ENCODE measurements at regions not wholly inside any gene's neighbourhood (a gene's known extent, or its start where the extent isn't known, plus 50 kb on each side); places are given as distances from the start of the nearest gene placed in this dataset.
"Not testable (repeated sequence)": the region's sequence is repeated elsewhere in the genome, so short reads cannot be mapped to it uniquely, and the experiment has no call there.

DNA sequence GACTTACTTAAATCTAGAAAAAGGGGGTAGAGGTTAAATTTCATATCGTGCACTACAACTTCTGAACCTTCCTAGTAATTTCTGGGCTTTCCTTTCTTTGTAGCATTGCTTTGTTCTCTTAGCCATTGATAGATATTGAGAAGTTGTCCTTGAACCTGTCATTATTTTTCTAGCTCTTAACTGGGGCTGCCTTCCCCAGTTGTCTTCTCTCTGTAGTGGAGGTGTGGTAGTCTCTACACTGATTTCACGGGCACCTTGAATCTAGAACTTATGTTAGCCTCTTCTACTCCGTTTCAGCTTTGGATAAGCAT lies 504.0 kb downstream of the PCNX1 start:
- H3K4me1 Mint-ChIP-seq = peaks cover 41% of the 10 kb centered on the region
- no peak overlapping the region for H3K27ac Mint-ChIP-seq
- peaks cover 3% of the 10 kb centered on the region for H3K36me3 Mint-ChIP-seq
- H3K27me3 Mint-ChIP-seq = no peaks in the 10 kb centered on the region
- H3K4me3 Mint-ChIP-seq = no peak overlapping the region
- no peaks in the 10 kb centered on the region for H3K9me3 Mint-ChIP-seq

- Mint-ChIP-seq H3K9me3 (no peaks in the 10 kb centered on the region), H3K27me3 (no peaks in the 10 kb centered on the region), H3K4me3 (no peak overlapping the region), H3K27ac (no peak overlapping the region), H3K4me1 (peaks cover 41% of the 10 kb centered on the region), H3K36me3 (peaks cover 3% of the 10 kb centered on the region)
These were observed 504.5 kb downstream of the PCNX1 start for GRCh38 chr14:71411738-71412137.

DNA sequence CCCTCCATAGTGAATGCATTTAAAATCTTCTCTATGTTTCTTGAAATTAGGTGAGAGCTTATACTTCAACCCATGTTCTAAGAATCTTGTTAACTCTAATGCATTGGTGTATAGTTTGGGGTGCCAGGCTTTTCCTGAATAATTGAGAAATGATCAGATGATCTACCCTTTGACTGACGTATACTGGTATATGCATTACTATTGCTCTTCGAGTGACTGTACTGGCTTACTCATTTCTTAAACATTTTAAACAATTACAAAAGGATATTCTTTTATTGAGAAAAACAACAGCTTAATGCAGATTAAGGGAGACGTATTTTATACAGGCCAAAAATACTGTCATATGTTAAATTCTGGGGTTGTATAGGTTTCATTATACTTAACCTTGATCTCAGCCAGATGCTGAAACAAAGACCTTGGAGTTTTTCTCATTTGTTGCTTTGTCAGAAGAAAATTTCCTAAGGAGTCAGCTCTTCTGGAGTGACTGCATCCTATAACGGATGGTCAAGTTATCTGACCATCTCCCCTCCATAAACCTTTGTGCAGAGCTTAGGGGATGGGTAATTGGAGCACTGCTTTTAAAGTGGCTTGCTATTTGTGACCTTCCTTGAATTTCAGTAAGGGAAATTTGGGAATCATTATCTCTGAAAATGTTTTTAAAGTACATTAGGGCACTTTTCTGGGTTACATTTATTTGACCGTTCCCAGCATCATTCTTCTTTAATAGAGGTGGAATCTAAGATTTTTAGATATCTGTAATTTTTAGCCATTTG lies 507.6 kb downstream of the PCNX1 start:
- Mint-ChIP-seq H3K4me1 (peaks cover 19% of the 10 kb centered on the region), H3K27ac (no peak overlapping the region), H3K36me3 (peaks cover 10% of the 10 kb centered on the region), H3K4me3 (no peak overlapping the region), H3K9me3 (no peaks in the 10 kb centered on the region), H3K27me3 (no peaks in the 10 kb centered on the region)

- H3K36me3 Mint-ChIP-seq = peaks cover 8% of the 10 kb centered on the region
- H3K27me3 Mint-ChIP-seq = no peaks in the 10 kb centered on the region
- no peak overlapping the region for H3K27ac Mint-ChIP-seq
- peaks cover 15% of the 10 kb centered on the region for H3K4me1 Mint-ChIP-seq
- no peak overlapping the region for H3K4me3 Mint-ChIP-seq
- H3K9me3 Mint-ChIP-seq = no peaks in the 10 kb centered on the region
These were observed 508.1 kb downstream of the PCNX1 start for GRCh38 chr14:71415404-71415690.

- Mint-ChIP-seq H3K27ac (no peak overlapping the region), H3K4me3 (no peak overlapping the region), H3K9me3 (no peaks in the 10 kb centered on the region), H3K4me1 (peaks cover 4% of the 10 kb centered on the region), H3K36me3 (peaks cover 11% of the 10 kb centered on the region), H3K27me3 (no peaks in the 10 kb centered on the region)
These were observed 509.1 kb downstream of the PCNX1 start for GRCh38 chr14:71416392-71416791.

- Mint-ChIP-seq H3K9me3 (no peaks in the 10 kb centered on the region), H3K36me3 (peaks cover 22% of the 10 kb centered on the region), H3K27me3 (no peaks in the 10 kb centered on the region), H3K27ac (no peak overlapping the region), H3K4me1 (peaks cover 5% of the 10 kb centered on the region), H3K4me3 (no peak overlapping the region)
These were observed 511.4 kb downstream of the PCNX1 start for GRCh38 chr14:71418532-71419245.

GRCh38 chr14:71423481-71423880 lies 508.7 kb upstream of the RGS6 start:
- Mint-ChIP-seq H3K9me3 (peaks cover 21% of the 10 kb centered on the region), H3K27ac (no peak overlapping the region), H3K4me1 (peaks cover 29% of the 10 kb centered on the region), H3K36me3 (peaks cover 46% of the 10 kb centered on the region), H3K4me3 (no peak overlapping the region), H3K27me3 (no peaks in the 10 kb centered on the region)

DNA sequence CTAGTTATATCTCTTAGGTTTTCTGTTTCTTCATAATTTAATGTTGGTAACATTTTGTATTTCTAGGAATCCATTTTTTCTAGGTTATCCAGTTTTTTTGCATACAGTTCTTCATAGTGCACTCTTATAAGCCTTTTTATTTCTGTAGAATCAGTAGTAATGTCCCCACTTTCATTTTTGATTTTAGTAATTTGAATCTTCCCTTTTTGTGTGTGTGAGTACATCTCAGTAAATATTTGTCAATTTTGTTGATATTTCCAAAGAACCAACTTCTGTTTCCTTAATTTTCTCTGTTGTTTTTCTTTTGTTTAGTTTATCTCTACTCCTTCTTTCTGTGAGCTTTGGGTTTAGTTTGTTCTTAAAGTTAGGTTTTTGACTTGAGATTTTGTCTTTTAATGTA lies 507.3 kb upstream of the RGS6 start:
- Mint-ChIP-seq H3K36me3 (peaks cover 46% of the 10 kb centered on the region), H3K9me3 (peaks cover 21% of the 10 kb centered on the region), H3K27ac (no peak overlapping the region), H3K27me3 (no peaks in the 10 kb centered on the region), H3K4me1 (peaks cover 35% of the 10 kb centered on the region), H3K4me3 (peak overlapping the region; percentile 23)

DNA sequence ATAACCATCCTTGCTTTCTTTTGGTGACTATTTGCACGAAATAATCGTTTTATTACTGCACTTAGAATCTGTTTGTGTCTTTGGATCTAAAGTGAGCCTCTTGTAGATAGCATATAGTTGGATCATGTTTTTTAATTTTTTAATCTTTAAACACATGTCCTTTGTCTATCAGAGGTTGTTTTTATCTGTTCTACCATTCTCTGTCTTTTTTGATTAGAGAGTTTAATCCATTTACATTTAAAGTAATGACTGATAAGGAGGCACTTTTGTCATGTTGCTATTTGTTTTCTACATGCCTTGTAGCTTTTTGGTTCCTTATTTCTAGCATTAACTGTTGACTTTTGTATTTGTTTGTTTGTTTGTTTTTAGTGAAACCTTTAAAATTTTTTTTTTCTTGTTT lies 506.2 kb upstream of the RGS6 start:
- peaks cover 43% of the 10 kb centered on the region for H3K36me3 Mint-ChIP-seq
- no peak overlapping the region for H3K27ac Mint-ChIP-seq
- H3K4me1 Mint-ChIP-seq = peaks cover 43% of the 10 kb centered on the region
- H3K27me3 Mint-ChIP-seq = no peaks in the 10 kb centered on the region
- peaks cover 21% of the 10 kb centered on the region for H3K9me3 Mint-ChIP-seq
- no peak overlapping the region for H3K4me3 Mint-ChIP-seq

GRCh38 chr14:71429902-71430301 lies 502.3 kb upstream of the RGS6 start:
- peaks cover 30% of the 10 kb centered on the region for H3K36me3 Mint-ChIP-seq
- peaks cover 11% of the 10 kb centered on the region for H3K9me3 Mint-ChIP-seq
- H3K27me3 Mint-ChIP-seq = no peaks in the 10 kb centered on the region
- H3K4me1 Mint-ChIP-seq = peaks cover 35% of the 10 kb centered on the region
- H3K27ac Mint-ChIP-seq = no peak overlapping the region
- H3K4me3 Mint-ChIP-seq = no peak overlapping the region

GRCh38 chr14:71430321-71430677 lies 501.9 kb upstream of the RGS6 start:
- Mint-ChIP-seq H3K36me3 (peaks cover 28% of the 10 kb centered on the region), H3K4me1 (peaks cover 31% of the 10 kb centered on the region), H3K9me3 (peaks cover 7% of the 10 kb centered on the region), H3K27me3 (no peaks in the 10 kb centered on the region), H3K27ac (no peak overlapping the region), H3K4me3 (no peak overlapping the region)

DNA sequence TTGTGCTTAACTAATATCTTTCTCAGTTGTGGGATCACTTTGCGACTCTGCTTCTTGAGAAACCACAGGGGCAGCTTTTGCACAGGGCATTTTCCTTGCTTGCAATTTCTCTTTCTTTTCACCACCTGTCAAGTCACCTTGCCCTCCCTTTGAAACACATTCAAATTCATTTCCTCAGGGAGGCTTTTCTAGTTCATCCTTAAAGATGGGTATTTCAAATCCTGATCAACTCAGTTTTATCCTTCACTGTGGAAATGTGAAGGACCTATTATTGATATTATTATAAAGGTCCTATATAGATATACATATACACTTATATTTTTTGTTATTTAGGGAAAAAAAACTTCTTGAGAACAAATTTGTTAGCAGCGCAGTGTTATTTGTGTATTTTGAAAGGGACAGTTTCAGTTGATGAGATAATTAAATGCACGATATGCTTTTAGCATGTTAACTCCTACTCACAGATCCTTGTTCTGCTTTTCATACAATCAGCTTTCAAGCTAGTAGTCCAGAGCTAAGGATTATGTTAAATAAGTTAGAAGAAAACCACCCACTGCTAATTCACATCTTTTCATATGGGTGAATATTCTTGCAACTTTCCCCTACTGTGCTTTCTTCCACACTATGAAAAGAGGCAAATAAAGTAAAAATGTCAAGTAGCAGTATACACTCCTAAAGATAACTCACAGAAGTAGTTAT lies 501.4 kb upstream of the RGS6 start:
- Mint-ChIP-seq H3K4me3 (no peak overlapping the region), H3K27me3 (no peaks in the 10 kb centered on the region), H3K9me3 (peaks cover 4% of the 10 kb centered on the region), H3K27ac (no peak overlapping the region), H3K4me1 (peaks cover 30% of the 10 kb centered on the region), H3K36me3 (peaks cover 25% of the 10 kb centered on the region)

GRCh38 chr14:71432334-71433110 lies 499.7 kb upstream of the RGS6 start:
- no peaks in the 10 kb centered on the region for H3K9me3 Mint-ChIP-seq
- peaks cover 26% of the 10 kb centered on the region for H3K4me1 Mint-ChIP-seq
- no peak overlapping the region for H3K4me3 Mint-ChIP-seq
- no peak overlapping the region for H3K27ac Mint-ChIP-seq
- peaks cover 14% of the 10 kb centered on the region for H3K36me3 Mint-ChIP-seq
- H3K27me3 Mint-ChIP-seq = no peaks in the 10 kb centered on the region

DNA sequence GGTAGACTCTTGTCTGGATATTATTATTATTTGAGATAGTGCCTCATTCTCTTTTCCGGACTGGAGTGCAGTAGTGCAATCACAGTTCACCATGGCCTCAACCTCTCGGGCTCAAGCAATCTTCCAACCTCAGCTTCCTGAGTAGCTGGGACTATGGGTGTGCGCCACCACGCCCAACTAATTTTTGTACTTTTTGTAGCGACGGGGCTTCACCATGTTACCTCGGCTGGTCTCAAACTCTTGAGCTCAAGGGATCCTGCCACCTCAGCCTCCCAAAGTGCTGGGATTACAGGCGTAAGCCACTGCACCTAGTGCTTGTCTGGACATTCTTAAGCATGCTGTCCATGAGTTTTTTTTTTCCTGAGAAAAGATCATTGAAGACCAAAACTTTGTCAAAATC lies 498.9 kb upstream of the RGS6 start:
- Mint-ChIP-seq H3K9me3 (no peaks in the 10 kb centered on the region), H3K36me3 (peaks cover 15% of the 10 kb centered on the region), H3K27me3 (no peaks in the 10 kb centered on the region), H3K4me1 (peaks cover 29% of the 10 kb centered on the region), H3K27ac (no peak overlapping the region), H3K4me3 (no peak overlapping the region)

DNA sequence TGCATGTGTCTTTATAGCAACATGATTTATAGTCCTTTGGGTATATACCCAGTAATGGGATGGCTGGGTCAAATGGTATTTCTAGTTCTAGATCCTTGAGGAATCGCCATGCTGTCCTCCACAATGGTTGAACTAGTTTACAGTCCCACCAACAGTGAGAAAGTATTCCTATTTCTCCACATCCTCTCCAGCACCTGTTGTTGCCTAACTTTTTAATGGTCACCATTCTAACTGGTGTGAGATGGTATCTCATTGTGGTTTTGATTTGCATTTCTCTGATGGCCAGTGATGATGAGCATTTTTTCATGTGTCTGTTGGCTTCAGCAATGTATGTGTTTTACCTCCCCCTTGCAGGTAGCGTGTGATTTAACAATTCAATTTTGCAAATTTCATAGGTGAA lies 496.6 kb upstream of the RGS6 start:
- not testable (repeated sequence) for H3K9me3 Mint-ChIP-seq, H3K27ac Mint-ChIP-seq, H3K27me3 Mint-ChIP-seq, H3K4me3 Mint-ChIP-seq
- peaks cover 20% of the 10 kb centered on the region for H3K36me3 Mint-ChIP-seq
- H3K4me1 Mint-ChIP-seq = peaks cover 27% of the 10 kb centered on the region

DNA sequence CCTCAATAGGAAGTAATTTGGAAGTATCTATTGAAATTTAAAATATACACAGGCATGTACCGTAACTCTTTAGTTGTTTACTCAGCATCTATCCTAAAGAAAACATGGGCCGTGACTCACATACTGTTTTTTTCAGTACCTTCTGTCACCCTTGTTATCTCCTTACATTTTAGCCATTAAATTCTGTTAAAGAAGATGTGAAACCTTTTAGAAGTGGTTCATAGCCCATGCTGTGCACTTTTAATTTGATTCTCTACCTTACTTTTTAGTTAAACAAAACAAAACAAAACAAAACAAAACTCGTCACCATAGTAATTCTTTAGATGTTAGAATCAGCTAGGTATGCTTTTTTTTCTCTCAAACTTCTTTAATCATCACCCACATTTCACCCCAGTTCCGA lies 494.4 kb upstream of the RGS6 start:
- Mint-ChIP-seq H3K4me1 (peaks cover 18% of the 10 kb centered on the region), H3K36me3 (peaks cover 20% of the 10 kb centered on the region), H3K9me3 (no peaks in the 10 kb centered on the region), H3K27me3 (no peaks in the 10 kb centered on the region), H3K27ac (no peak overlapping the region), H3K4me3 (no peak overlapping the region)

Measured in activated naive CD4-positive, alpha-beta T cell treated with anti-CD3 and anti-CD28 coated beads, Interleukin-2, amount 50 U/mL, for 24 hours (primary cell).